ENCODE measurements at regions not wholly inside any gene's neighbourhood (a gene's known extent, or its start where the extent isn't known, plus 50 kb on each side); places are given as distances from the start of the nearest gene placed in this dataset.

GRCh38 chr1:38605063-38605462, 254.5 kb downstream of the RRAGC start:
- intact Hi-C loops (cut with DNase I): no loop called here
- no peaks in the 10 kb centered on the region for H3K4me1 ChIP-seq
- H3K4me3 ChIP-seq: no peak overlapping the region
- peaks cover 0 to 16% (median 0%) of the 10 kb centered on the region in 3 donors for H3K27me3 ChIP-seq (ENCODE audit: insufficient read depth in 3 of 3, low read length in 2 of 3)
- H3K27ac ChIP-seq: no peak overlapping the region
- 55 to 59% (median 57%) methylated on average over 3 of the region's 3 CpGs for WGBS, 3 donors
- no peak for TF ChIP-seq CTCF (IDR thresholded peaks at IDR 0.05)
- H3K9me3 ChIP-seq: no peaks in the 10 kb centered on the region
- H3K36me3 ChIP-seq (ENCODE audit: insufficient read depth in 1 of 2, low read depth in 1 of 2): no peaks in the 10 kb centered on the region
- ATAC-seq (no peak), DNase-seq (no peak)

- H3K27ac ChIP-seq: no peak overlapping the region
- no peak overlapping the region for H3K4me3 ChIP-seq
- intact Hi-C loops (cut with DNase I): no loop called here
- no peaks in the 10 kb centered on the region for H3K9me3 ChIP-seq
- no peak for TF ChIP-seq CTCF (IDR thresholded peaks at IDR 0.05)
- peaks cover 0 to 16% (median 2%) of the 10 kb centered on the region in 3 donors for H3K27me3 ChIP-seq (ENCODE audit: insufficient read depth in 3 of 3, low read length in 2 of 3)
- WGBS, 3 donors: 85 to 89% (median 88%) methylated on average over 8 of the region's 8 CpGs
- ATAC-seq (no peak), DNase-seq (no peak)
- H3K4me1 ChIP-seq: no peaks in the 10 kb centered on the region
- no peaks in the 10 kb centered on the region for H3K36me3 ChIP-seq (ENCODE audit: insufficient read depth in 1 of 2, low read depth in 1 of 2)
Observed at GRCh38 chr1:38603907-38604306, 255.7 kb downstream of the RRAGC start.

- Histone ChIP-seq H3K27ac (no peak overlapping the region), H3K36me3 (ENCODE audit: insufficient read depth in 1 of 2, low read depth in 1 of 2) (no peaks in the 10 kb centered on the region), H3K4me3 (no peak overlapping the region), H3K9me3 (no peaks in the 10 kb centered on the region), H3K4me1 (no peaks in the 10 kb centered on the region), H3K27me3 (ENCODE audit: insufficient read depth in 3 of 3, low read length in 2 of 3) (peaks cover 0 to 20% (median 3%) of the 10 kb centered on the region in 3 donors)
- 62 to 72% (median 69%) methylated on average over 4 of the region's 4 CpGs for WGBS, 3 donors
- TF ChIP-seq CTCF (IDR thresholded peaks at IDR 0.05): no peak
- no peak for DNase-seq
- intact Hi-C loops (cut with DNase I): no loop called here
- no peak for ATAC-seq
Observed at GRCh38 chr1:38600905-38601304, 258.7 kb downstream of the RRAGC start.

- DNase-seq: no peak
- no peak for ATAC-seq
- WGBS, 3 donors: 82 to 98% (median 90%) methylated on average over 1 of the region's 1 CpG
- no peaks in the 10 kb centered on the region for H3K9me3 ChIP-seq
- intact Hi-C loops (cut with DNase I): no loop called here
- H3K4me3 ChIP-seq: no peak overlapping the region
- peaks cover 0 to 15% (median 3%) of the 10 kb centered on the region in 3 donors for H3K27me3 ChIP-seq (ENCODE audit: insufficient read depth in 3 of 3, low read length in 2 of 3)
- H3K4me1 ChIP-seq: no peaks in the 10 kb centered on the region
- H3K36me3 ChIP-seq (ENCODE audit: insufficient read depth in 1 of 2, low read depth in 1 of 2): no peaks in the 10 kb centered on the region
- TF ChIP-seq CTCF (IDR thresholded peaks at IDR 0.05): no peak
- H3K27ac ChIP-seq: no peak overlapping the region
Observed at GRCh38 chr1:38600286-38600685, 259.3 kb downstream of the RRAGC start.

GRCh38 chr1:38598118-38598517, 261.5 kb downstream of the RRAGC start:
- Histone ChIP-seq H3K27ac (no peak overlapping the region), H3K36me3 (ENCODE audit: insufficient read depth in 1 of 2, low read depth in 1 of 2) (no peaks in the 10 kb centered on the region), H3K9me3 (peaks cover 3% of the 10 kb centered on the region), H3K4me3 (no peak overlapping the region), H3K4me1 (no peaks in the 10 kb centered on the region), H3K27me3 (ENCODE audit: insufficient read depth in 3 of 3, low read length in 2 of 3) (peaks cover 0 to 15% (median 4%) of the 10 kb centered on the region in 3 donors)
- DNase-seq (no peak), ATAC-seq (no peak)
- TF ChIP-seq CTCF (IDR thresholded peaks at IDR 0.05): no peak
- intact Hi-C loops (cut with DNase I): no loop called here
- 94 to 99% (median 97%) methylated on average over 1 of the region's 1 CpG for WGBS, 3 donors

All from psoas muscle (tissue), 7 donors.